Erythroblast (primary cell): ENCODE measurements at regions not wholly inside any gene's neighbourhood (a gene's known extent, or its start where the extent isn't known, plus 50 kb on each side); places are given as distances from the start of the nearest gene placed in this dataset.

Source experiments
- GATA1 ChIP-seq: IDR thresholded peaks from 2 replicates; pipeline ENCODE4 v1.6.1; 2011; ENCODE audit warnings: low read depth, mild to moderate bottlenecking, control low read depth, low read length, moderate library complexity
- POLR2A ChIP-seq: IDR thresholded peaks from 2 replicates; pipeline ENCODE4 v1.6.1; 2011; ENCODE audit warnings: mild to moderate bottlenecking, low read length

GRCh38 chr3:106759731-106760130 is 617.5 kb upstream of the CCDC54 start:
- TF ChIP-seq POLR2A (no peak), GATA1 (no peak)
